ENCODE measurements at regions not wholly inside any gene's neighbourhood (a gene's known extent, or its start where the extent isn't known, plus 50 kb on each side); places are given as distances from the start of the nearest gene placed in this dataset.

DNA sequence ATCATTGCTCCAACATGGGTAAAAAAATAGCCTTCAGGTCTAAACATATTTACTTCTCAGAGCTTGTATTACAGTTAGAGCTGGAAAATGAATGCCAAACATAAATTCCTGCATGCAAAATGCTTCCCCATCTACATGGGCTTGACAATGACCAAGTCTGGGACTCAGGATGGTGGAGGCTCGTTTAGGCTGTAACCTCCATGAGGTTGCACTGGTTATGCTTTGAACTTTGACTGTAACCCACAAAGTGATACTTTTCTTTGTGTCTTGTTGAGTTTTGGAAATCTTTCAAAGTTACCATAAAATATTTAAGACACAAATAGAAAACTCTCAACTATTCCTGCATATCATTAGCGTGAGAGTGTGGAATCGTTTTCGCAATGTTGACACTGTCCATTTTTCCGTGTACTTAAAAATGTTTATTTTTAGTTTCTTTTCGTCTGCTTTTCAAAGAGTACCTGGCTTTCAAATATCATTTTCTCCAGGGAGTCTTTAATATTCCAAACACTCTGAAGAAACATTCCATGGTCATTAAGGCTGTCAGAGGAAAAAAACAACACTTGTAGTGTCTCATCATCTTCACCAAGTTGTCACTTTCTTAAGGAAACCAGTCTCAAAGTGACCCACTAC lies 487.8 kb downstream of the ENC1 start:
- DNase-seq (ENCODE audit: low read depth): no peak

DNA sequence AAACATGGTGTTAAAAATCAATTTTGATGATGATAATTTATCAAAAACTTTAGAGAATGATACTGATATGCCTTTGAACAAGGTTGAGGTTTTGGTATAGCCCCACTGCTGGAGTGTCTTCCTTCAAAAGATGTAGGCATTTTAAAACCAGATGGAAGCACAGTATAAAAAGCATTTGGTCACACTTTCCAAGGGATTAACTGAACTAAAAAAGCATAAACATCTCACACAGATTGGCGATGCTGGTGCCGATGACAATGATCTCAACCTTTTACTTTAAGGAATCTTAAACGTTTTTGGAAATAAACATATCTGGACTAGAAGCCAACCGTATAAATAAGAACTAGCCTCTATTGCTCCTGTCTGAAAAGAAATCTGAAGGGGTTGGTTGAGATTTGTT lies 488.4 kb downstream of the ENC1 start:
- DNase-seq (ENCODE audit: low read depth): no peak

- DNase-seq (ENCODE audit: low read depth): no peak
These were observed 491.1 kb downstream of the ENC1 start for GRCh38 chr5:74149395-74149794.

GRCh38 chr5:74148321-74148720 lies 492.2 kb downstream of the ENC1 start:
- no peak for DNase-seq (ENCODE audit: low read depth)

- no peak for DNase-seq (ENCODE audit: low read depth)
These were observed 493.7 kb downstream of the ENC1 start for GRCh38 chr5:74146796-74147195.

DNA sequence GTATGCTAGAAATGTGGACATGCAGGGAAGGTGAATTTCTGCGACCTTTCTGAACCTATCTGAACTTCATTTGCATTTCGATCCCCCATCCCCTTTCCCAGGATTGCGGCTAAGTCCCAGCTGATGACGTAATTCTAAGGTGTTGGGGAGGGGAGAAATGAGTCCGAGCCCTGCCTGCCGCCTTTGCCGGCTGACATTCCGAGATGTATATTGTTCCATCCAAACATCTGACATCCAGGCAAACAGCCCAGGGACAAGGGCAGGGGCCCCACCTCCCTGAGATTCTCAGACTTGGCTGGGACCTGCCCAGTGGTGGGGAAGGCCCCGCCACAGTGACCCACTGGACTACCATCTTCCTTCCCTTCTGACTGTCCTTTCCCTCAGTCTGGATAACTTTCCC lies 494.6 kb downstream of the ENC1 start:
- DNase-seq (ENCODE audit: low read depth): no peak

DNA sequence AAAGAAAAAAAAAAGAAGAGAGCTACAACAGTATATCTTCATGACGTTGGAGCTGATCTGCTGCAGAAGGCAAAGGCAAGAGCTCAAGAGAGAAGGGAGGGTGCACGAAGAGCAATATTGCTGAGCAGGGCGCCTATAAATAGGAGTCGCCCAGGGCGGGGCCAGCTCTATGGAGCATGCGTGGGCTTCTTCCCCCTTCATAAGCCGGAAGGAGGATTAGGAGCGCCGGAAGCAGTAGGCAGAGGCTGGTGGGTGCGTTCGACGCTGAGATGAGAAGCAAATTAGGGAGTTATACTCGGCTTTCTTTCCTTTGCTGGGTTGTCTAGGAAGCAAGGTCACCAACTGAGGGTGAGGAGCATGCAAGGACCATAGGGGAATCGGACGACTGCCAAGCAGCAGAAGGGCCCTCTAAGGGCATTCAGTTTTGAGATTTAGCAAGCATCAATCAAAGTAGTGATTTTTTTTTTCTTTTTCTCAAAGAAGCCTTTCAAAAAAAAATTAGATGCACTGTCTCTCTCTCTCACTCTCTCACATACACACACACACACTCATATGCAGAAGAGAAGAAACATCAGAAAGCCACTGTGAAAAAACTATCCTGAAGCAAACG lies 496.7 kb downstream of the ENC1 start:
- DNase-seq (ENCODE audit: low read depth): no peak

DNA sequence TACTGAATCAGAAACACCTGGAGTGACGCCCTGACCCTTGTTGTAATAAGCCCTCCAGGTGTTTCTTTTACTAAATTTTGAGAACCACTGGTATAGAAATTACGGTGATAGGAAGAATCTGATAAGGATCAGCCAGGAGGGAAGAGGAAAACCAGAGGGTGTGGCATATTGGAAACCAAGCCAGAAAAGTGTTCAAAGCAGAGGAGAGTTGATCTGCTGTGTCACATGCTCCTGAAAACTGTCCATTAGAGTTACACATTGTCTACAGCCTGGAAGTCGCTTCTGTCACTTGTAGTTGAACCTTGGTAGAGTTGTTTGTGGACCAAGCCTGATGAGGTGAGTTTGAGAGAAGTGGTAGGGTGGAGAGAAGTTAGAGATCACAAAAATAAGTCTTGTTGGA lies 497.4 kb downstream of the ENC1 start:
- no peak for DNase-seq (ENCODE audit: low read depth)

- DNase-seq (ENCODE audit: low read depth): no peak
These were observed 499.5 kb downstream of the ENC1 start for GRCh38 chr5:74141053-74141452.

- no peak for DNase-seq (ENCODE audit: low read depth)
These were observed 500.1 kb downstream of the ENC1 start for GRCh38 chr5:74140409-74140808.

GRCh38 chr5:74139589-74139988 lies 500.9 kb downstream of the ENC1 start:
- DNase-seq (ENCODE audit: low read depth): no peak

DNA sequence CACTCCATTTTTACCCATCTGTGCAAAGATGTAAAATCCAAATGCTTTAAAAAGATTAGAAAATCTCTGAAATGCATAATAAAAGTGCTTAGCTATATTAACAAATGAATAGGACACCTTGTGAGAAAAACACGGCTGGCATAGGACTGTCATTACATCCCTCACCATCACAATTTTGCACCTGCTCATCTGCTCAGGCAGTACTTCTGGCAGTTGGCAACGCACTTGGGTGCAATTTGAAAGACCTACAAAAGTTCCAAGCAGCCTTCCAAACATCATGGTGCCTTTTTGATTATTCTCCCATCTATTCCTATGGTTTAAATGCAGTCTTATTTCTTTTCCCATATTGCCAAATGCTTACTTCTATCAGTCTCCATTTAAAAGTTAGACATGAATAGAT lies 501.8 kb downstream of the ENC1 start:
- no peak for DNase-seq (ENCODE audit: low read depth)

GRCh38 chr5:74136276-74136825 lies 504.2 kb downstream of the ENC1 start:
- DNase-seq (ENCODE audit: low read depth): no peak

- no peak for DNase-seq (ENCODE audit: low read depth)
These were observed 505.5 kb downstream of the ENC1 start for GRCh38 chr5:74135033-74135432.

- DNase-seq (ENCODE audit: low read depth): no peak
These were observed 506.5 kb downstream of the ARHGEF28 start for GRCh38 chr5:74132485-74132884.

- DNase-seq (ENCODE audit: low read depth): no peak
These were observed 505.3 kb downstream of the ARHGEF28 start for GRCh38 chr5:74131250-74131649.

GRCh38 chr5:74130155-74130897 lies 504.3 kb downstream of the ARHGEF28 start:
- DNase-seq (ENCODE audit: low read depth): no peak

GRCh38 chr5:74127381-74128320 lies 501.7 kb downstream of the ARHGEF28 start:
- no peak for DNase-seq (ENCODE audit: low read depth)

GRCh38 chr5:74126294-74126693 lies 500.3 kb downstream of the ARHGEF28 start:
- DNase-seq (ENCODE audit: low read depth): no peak

DNA sequence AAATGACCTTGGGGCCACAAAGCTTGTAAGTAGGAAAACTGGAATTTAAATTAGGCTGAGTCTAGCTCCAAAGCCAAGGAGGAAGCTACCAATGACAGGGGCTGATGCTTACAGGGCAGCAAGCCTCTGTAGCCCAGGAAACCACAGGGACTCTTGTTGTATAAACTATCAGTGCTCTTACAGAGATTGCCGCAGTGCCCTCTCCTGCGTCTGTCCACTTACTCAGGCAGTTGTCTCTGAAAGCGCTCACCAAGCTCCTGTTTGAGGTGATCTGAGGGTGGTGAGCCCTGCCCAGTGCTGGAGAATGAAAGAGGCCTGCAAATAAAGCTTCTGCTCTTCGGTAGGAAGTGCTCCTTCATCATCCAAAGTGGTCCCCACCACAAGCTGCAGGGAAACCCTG lies 498.8 kb downstream of the ARHGEF28 start:
- DNase-seq (ENCODE audit: low read depth): no peak

DNA sequence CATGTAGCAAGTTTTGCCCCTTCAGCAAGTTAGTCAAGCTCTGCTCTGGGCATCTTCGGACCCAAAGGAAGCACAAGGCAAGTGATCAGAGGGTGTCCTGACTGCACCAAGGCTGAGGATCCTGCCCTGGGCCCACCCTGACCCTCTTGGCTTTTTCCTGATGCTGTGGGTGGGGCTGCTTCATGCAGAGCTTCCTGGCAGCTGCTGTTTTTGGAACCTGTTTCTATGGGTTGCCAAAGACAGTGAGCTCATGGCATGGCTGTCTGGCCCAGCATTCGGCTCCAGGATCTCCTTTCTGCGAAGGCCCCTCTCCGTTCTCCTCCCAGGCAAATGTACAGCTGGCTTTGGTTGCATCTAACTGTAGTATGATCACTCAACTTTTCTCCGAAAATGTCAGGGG lies 497.9 kb downstream of the ARHGEF28 start:
- DNase-seq (ENCODE audit: low read depth): no peak

DNA sequence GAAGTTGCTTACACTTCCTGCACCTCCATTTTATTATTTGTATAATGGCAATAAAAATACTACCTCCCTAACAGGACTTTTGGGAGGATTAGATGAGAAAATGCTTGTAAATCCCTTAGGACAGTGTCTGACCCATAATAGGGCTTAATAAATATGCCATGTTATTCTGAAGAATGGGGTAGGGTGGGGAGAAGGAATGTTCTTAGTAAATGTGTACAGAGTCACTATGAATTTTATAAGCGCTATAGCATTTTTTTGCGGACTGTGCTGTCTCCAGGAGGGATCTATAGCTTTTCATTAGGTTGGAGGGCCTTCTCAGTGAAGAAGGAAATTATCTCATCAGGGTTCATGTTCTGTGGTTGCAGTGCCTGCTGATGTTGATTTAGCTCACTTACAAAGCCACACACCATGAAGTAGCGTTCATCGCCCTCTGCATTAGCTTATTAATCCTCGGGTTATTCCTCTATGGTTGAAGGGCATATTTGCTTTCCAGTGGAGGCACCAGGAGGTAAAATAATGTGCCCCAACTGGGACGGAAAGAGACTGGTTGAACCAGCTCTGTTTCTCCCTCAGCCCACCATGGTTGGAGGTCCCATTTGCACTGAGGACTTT lies 497.1 kb downstream of the ARHGEF28 start:
- DNase-seq (ENCODE audit: low read depth): no peak

Data from T-helper 22 cell (primary cell).